Neural progenitor cell (in vitro differentiated cells): ENCODE measurements at regions not wholly inside any gene's neighbourhood (a gene's known extent, or its start where the extent isn't known, plus 50 kb on each side); places are given as distances from the start of the nearest gene placed in this dataset.

Experiments
- DNase-seq: peaks from one replicate; pipeline ENCODE4 v3.0.0-alpha.2; 2016; ENCODE audit warnings: low spot score
- H2AFZ ChIP-seq: fragments of 200-600 bp; sonication (generic); replicated peaks from 2 replicates; pipeline ENCODE4 v1.6.1; 2016; ENCODE audit warnings: antibody characterized with exemption
- H3F3A ChIP-seq: fragments of 200-600 bp; sonication (generic); 2 replicates; pipeline ENCODE4 v1.6.1; 2016; ENCODE audit warnings: antibody characterized with exemption, low read depth
- H3K27ac ChIP-seq: fragments of 200-600 bp; sonication (generic); 2 replicates; pipeline ENCODE4 v1.5.1; 2016; ENCODE audit warnings: mild to moderate bottlenecking
- H3K27me3 ChIP-seq: fragments of 200-600 bp; sonication (generic); 2 replicates; pipeline ENCODE4 v1.6.1; 2016; ENCODE audit warnings: mild to moderate bottlenecking, moderate library complexity
- H3K36me3 ChIP-seq: fragments of 200-600 bp; sonication (generic); 2 replicates; pipeline ENCODE4 v1.5.1; 2016
- H3K4me1 ChIP-seq: fragments of 200-600 bp; sonication (generic); 2 replicates; pipeline ENCODE4 v1.6.1; 2016; ENCODE audit warnings: mixed run types
- H3K4me2 ChIP-seq: fragments of 200-600 bp; sonication (generic); 2 replicates; pipeline ENCODE4 v1.6.1; 2016
- H3K4me3 ChIP-seq: fragments of 200-600 bp; sonication (generic); 2 replicates; pipeline ENCODE4 v1.5.1; 2016
- H3K79me2 ChIP-seq: fragments of 200-600 bp; sonication (generic); 2 replicates; pipeline ENCODE4 v1.6.1; 2016; ENCODE audit warnings: low read depth
- H3K9ac ChIP-seq: fragments of 200-600 bp; sonication (generic); 2 replicates; pipeline ENCODE4 v1.6.1; 2016
- H3K9me3 ChIP-seq: fragments of 200-600 bp; sonication (generic); 2 replicates; pipeline ENCODE4 v1.5.1; 2016; ENCODE audit warnings: low read depth
- H4K20me1 ChIP-seq: fragments of 200-600 bp; sonication (generic); 2 replicates; pipeline ENCODE4 v1.6.1; 2016; ENCODE audit warnings: low read depth
- H3K27ac Mint-ChIP-seq: 3 replicates; pipeline ENCODE4 v1.8.0; 2021; ENCODE audit warnings: mixed read lengths
- H3K27me3 Mint-ChIP-seq: 2 replicates; pipeline ENCODE4 v1.8.0; 2022; ENCODE audit warnings: low read depth, mild to moderate bottlenecking, inconsistent platforms, moderate library complexity, mixed read lengths; ENCODE audit not compliant: insufficient read depth
- H3K36me3 Mint-ChIP-seq: 3 replicates; pipeline ENCODE4 v1.8.0; 2021; ENCODE audit warnings: mixed read lengths
- H3K4me1 Mint-ChIP-seq: 3 replicates; pipeline ENCODE4 v1.8.0; 2021; ENCODE audit warnings: mixed read lengths
- H3K4me3 Mint-ChIP-seq: 3 replicates; pipeline ENCODE4 v1.8.0; 2021; ENCODE audit warnings: mild to moderate bottlenecking, moderate library complexity, mixed read lengths
- H3K9me3 Mint-ChIP-seq: 3 replicates; pipeline ENCODE4 v1.8.0; 2020; ENCODE audit warnings: mixed read lengths
- CTCF ChIP-seq: fragments of 200-600 bp; sonication (generic); IDR thresholded peaks from 2 replicates; pipeline ENCODE4 v1.5.1; 2017; ENCODE audit warnings: antibody characterized with exemption, mild to moderate bottlenecking
- EZH2 ChIP-seq: fragments of 200-600 bp; sonication (generic); IDR thresholded peaks from 2 replicates; pipeline ENCODE4 v1.6.1; 2017; ENCODE audit warnings: antibody characterized with exemption, mild to moderate bottlenecking, moderate library complexity
- EZH2phosphoT487 ChIP-seq: fragments of 200-600 bp; sonication (generic); IDR thresholded peaks from 2 replicates; pipeline ENCODE4 v1.6.1; 2017; ENCODE audit warnings: antibody characterized with exemption

DNA sequence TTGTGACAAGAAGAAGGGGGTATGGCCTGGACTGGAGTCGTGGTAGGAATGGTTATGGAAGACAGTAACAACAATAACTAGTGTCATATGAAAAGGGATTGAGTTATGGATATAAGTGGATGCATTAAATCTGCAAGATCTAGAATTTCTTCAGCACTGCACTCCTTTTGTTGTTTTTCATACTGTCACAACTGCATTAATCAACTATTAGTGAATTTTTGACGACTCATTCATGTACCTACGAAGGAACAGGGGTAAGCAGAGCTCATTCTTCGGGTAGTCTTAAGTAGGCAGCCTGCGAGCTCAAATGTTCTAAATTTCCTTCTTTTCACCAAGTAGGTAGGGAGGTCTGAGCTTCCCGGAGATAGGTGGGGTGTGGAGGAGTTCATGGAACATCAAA is 109.7 kb upstream of the UPP2 start:
- H3K4me1 ChIP-seq = peaks cover 9% of the 10 kb centered on the region
- H3K9me3 ChIP-seq = no peaks in the 10 kb centered on the region
- H3K4me3 ChIP-seq = no peak overlapping the region
- TF ChIP-seq EZH2phosphoT487 (no peak), EZH2 (no peak), CTCF (no peak)
- Mint-ChIP-seq H3K27ac (no peak overlapping the region), H3K4me1 (peaks cover 16% of the 10 kb centered on the region), H3K4me3 (no peak overlapping the region), H3K36me3 (no peaks in the 10 kb centered on the region), H3K9me3 (no peaks in the 10 kb centered on the region), H3K27me3 (peaks cover 3% of the 10 kb centered on the region)
- H3K27ac ChIP-seq = no peak overlapping the region
- H3K36me3 ChIP-seq = no peaks in the 10 kb centered on the region
- no peak overlapping the region for H3K4me2 ChIP-seq
- no peak for DNase-seq
- no peak overlapping the region for H3K9ac ChIP-seq
- no peaks in the 10 kb centered on the region for H3K79me2 ChIP-seq
- H3K27me3 ChIP-seq = no peaks in the 10 kb centered on the region
- H4K20me1 ChIP-seq = no peaks in the 10 kb centered on the region
- no peak overlapping the region for H2AFZ ChIP-seq
- H3F3A ChIP-seq = no peaks in the 10 kb centered on the region

DNA sequence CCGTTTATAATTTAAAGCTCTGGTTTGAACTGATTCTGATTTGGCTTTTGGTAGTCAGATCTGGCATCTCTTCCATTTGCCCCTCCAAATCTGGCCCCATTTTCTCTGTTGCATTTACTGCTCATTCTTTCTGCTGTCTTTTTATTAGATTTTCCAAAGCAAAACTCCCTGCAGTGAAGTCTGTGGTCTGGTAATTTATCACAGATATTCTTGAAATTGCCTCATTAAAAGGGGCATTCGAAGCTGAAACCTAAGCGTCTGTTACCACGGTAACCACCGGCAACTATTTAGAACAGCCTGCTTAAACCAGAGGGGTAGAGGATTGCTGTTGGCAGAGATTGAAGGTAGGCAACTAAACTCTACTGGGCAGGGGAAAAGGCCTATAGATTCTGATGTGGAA is 111.5 kb upstream of the UPP2 start:
- no peak overlapping the region for H3K4me3 Mint-ChIP-seq
- no peaks in the 10 kb centered on the region for H3K27me3 ChIP-seq

DNA sequence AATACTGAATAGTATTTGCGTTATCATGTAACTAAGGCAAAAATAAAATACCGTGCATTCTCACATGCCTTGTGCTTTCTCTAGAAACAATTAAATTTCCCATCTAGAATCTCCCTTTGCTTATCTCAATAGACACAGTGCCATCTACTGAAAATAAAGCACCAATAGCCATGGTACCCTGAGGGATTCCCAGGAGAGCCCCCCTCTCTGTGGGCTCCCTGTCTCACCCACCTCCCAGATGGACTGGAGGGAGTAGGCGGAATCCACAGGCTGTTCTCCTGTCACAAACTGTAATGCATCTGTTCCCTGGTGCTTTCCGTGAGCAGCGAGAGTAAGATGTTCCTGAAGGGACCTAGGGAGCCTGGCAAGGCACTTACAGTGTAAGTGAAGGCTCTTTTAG is 112.4 kb upstream of the UPP2 start:
- H2AFZ ChIP-seq = no peak overlapping the region
- no peak overlapping the region for H3K4me2 ChIP-seq
- no peaks in the 10 kb centered on the region for H3K27me3 ChIP-seq
- H3K9me3 Mint-ChIP-seq = no peaks in the 10 kb centered on the region
- H3K79me2 ChIP-seq = no peaks in the 10 kb centered on the region
- H3K27ac ChIP-seq = no peak overlapping the region
- no peaks in the 10 kb centered on the region for H3K9me3 ChIP-seq
- H3K4me1 Mint-ChIP-seq = peaks cover 13% of the 10 kb centered on the region
- no peak overlapping the region for H3K4me3 Mint-ChIP-seq
- H3K27me3 Mint-ChIP-seq = peaks cover 3% of the 10 kb centered on the region
- no peaks in the 10 kb centered on the region for H3F3A ChIP-seq
- no peak for DNase-seq
- TF ChIP-seq CTCF (no peak), EZH2phosphoT487 (no peak), EZH2 (no peak)
- no peaks in the 10 kb centered on the region for H4K20me1 ChIP-seq
- no peak overlapping the region for H3K4me3 ChIP-seq
- H3K4me1 ChIP-seq = peaks cover 9% of the 10 kb centered on the region
- no peak overlapping the region for H3K9ac ChIP-seq
- H3K36me3 ChIP-seq = no peaks in the 10 kb centered on the region
- no peak overlapping the region for H3K27ac Mint-ChIP-seq
- H3K36me3 Mint-ChIP-seq = no peaks in the 10 kb centered on the region

More for the DNA sequence above, 111.5 kb upstream of the UPP2 start:
- H3K27ac ChIP-seq = no peak overlapping the region
- no peaks in the 10 kb centered on the region for H3K79me2 ChIP-seq
- no peaks in the 10 kb centered on the region for H3K9me3 Mint-ChIP-seq
- no peak for TF ChIP-seq EZH2phosphoT487
- TF ChIP-seq EZH2 = no peak
- TF ChIP-seq CTCF = no peak
- peaks cover 3% of the 10 kb centered on the region for H3K27me3 Mint-ChIP-seq
- no peak overlapping the region for H2AFZ ChIP-seq
- H3K36me3 ChIP-seq = no peaks in the 10 kb centered on the region
- H3K27ac Mint-ChIP-seq = no peak overlapping the region
- peaks cover 13% of the 10 kb centered on the region for H3K4me1 Mint-ChIP-seq
- no peak overlapping the region for H3K4me3 ChIP-seq
- H3K36me3 Mint-ChIP-seq = no peaks in the 10 kb centered on the region
- H3K4me2 ChIP-seq = no peak overlapping the region
- H3K4me1 ChIP-seq = peaks cover 9% of the 10 kb centered on the region
- no peak overlapping the region for H3K9ac ChIP-seq
- no peaks in the 10 kb centered on the region for H3K9me3 ChIP-seq
- peak; percentile 68 for DNase-seq
- no peaks in the 10 kb centered on the region for H3F3A ChIP-seq
- no peaks in the 10 kb centered on the region for H4K20me1 ChIP-seq

- H3K27ac ChIP-seq = no peak overlapping the region
- no peaks in the 10 kb centered on the region for H4K20me1 ChIP-seq
- H3K4me3 ChIP-seq = no peak overlapping the region
- no peak overlapping the region for H3K4me2 ChIP-seq
- H3K9me3 Mint-ChIP-seq = no peaks in the 10 kb centered on the region
- peaks cover 13% of the 10 kb centered on the region for H3K4me1 Mint-ChIP-seq
- peaks cover 3% of the 10 kb centered on the region for H3K27me3 Mint-ChIP-seq
- no peak overlapping the region for H3K4me3 Mint-ChIP-seq
- no peaks in the 10 kb centered on the region for H3K79me2 ChIP-seq
- H3K27me3 ChIP-seq = no peaks in the 10 kb centered on the region
- DNase-seq = no peak
- H3F3A ChIP-seq = no peaks in the 10 kb centered on the region
- no peak overlapping the region for H3K9ac ChIP-seq
- H3K36me3 ChIP-seq = no peaks in the 10 kb centered on the region
- H3K4me1 ChIP-seq = peaks cover 9% of the 10 kb centered on the region
- H3K9me3 ChIP-seq = no peaks in the 10 kb centered on the region
- no peaks in the 10 kb centered on the region for H3K36me3 Mint-ChIP-seq
- TF ChIP-seq EZH2 (no peak), EZH2phosphoT487 (no peak), CTCF (no peak)
- no peak overlapping the region for H2AFZ ChIP-seq
- no peak overlapping the region for H3K27ac Mint-ChIP-seq
These were observed 110.6 kb upstream of the ACVR1 start for GRCh38 chr2:157986761-157987160.
